ENCODE measurements at regions not wholly inside any gene's neighbourhood (a gene's known extent, or its start where the extent isn't known, plus 50 kb on each side); places are given as distances from the start of the nearest gene placed in this dataset.
"Not testable (repeated sequence)": the region's sequence is repeated elsewhere in the genome, so short reads cannot be mapped to it uniquely, and the experiment has no call there.

- Histone ChIP-seq H3K9ac (ENCODE audit: insufficient read depth, low read length, poor library complexity, severe bottlenecking) (no peak overlapping the region), H3K4me2 (replicated peaks; ENCODE audit: extremely low read depth, low read length, poor library complexity, severe bottlenecking) (no peak overlapping the region), H2AFZ (ENCODE audit: insufficient read depth, low read depth, low read length, poor library complexity, severe bottlenecking) (no peak overlapping the region), H4K20me1 (ENCODE audit: insufficient read depth, low read length) (no peaks in the 10 kb centered on the region), H3K4me1 (ENCODE audit: control insufficient read depth in 1 of 2, insufficient read depth in 2 of 2, low read length in 2 of 2) (no peaks in the 10 kb centered on the region), H3K27ac (ENCODE audit: low read depth in 1 of 2, low read length in 2 of 2) (no peak overlapping the region), H3K4me3 (replicated peaks in 1 of 3; ENCODE audit: low read depth in 2 of 3, low read length in 3 of 3) (no peak overlapping the region), H3K36me3 (replicated peaks in 1 of 2; ENCODE audit: control insufficient read depth in 1 of 2, insufficient read depth in 2 of 2, low read length in 2 of 2) (no peaks in the 10 kb centered on the region), H3K79me2 (ENCODE audit: insufficient read depth, low read length) (no peaks in the 10 kb centered on the region), H3K27me3 (ENCODE audit: control insufficient read depth in 2 of 2, insufficient read depth in 2 of 2, low read length in 2 of 2) (no peaks in the 10 kb centered on the region), H3K9me3 (replicated peaks in 1 of 2; ENCODE audit: control insufficient read depth in 1 of 2, insufficient read depth in 1 of 2, low read length in 2 of 2) (peaks cover 6 to 8% of the 10 kb centered on the region in 2 donors)
- DNase-seq = no peak
- H3K9me3 Mint-ChIP-seq = peaks cover 8 to 17% (median 16%) of the 10 kb centered on the region in 7 donors
- H3K27me3 Mint-ChIP-seq (ENCODE audit: low read depth in 3 of 3) = peaks cover 0 to 2% (median 2%) of the 10 kb centered on the region in 3 donors
- intact Hi-C loops (cut with micrococcal nuclease) = no loop called here
- H3K4me1 Mint-ChIP-seq = no peaks in the 10 kb centered on the region
- TF ChIP-seq CTCF (IDR thresholded peaks at IDR 0.05) = no peak
- WGBS (ENCODE audit: insufficient coverage) = no CpG with 5 or more reads among the region's 4 CpGs
- H3K36me3 Mint-ChIP-seq = peaks cover 4 to 7% of the 10 kb centered on the region in 2 donors
- no peak overlapping the region for H3K4me3 Mint-ChIP-seq
- no peak overlapping the region for H3K27ac Mint-ChIP-seq
These were observed 244.4 kb upstream of the FOXN3 start for GRCh38 chr14:89661392-89661791.

- H3K27ac Mint-ChIP-seq; H2AFZ ChIP-seq (ENCODE audit: insufficient read depth, low read depth, low read length, poor library complexity, severe bottlenecking); H3K9ac ChIP-seq (ENCODE audit: insufficient read depth, low read length, poor library complexity, severe bottlenecking); H3K4me1 Mint-ChIP-seq; H3K27me3 ChIP-seq (ENCODE audit: control insufficient read depth in 2 of 2, insufficient read depth in 2 of 2, low read length in 2 of 2); H3K4me3 Mint-ChIP-seq; H3K79me2 ChIP-seq (ENCODE audit: insufficient read depth, low read length); H3K27ac ChIP-seq (ENCODE audit: low read depth in 1 of 2, low read length in 2 of 2); intact Hi-C loops (cut with micrococcal nuclease); H3K4me1 ChIP-seq (ENCODE audit: control insufficient read depth in 1 of 2, insufficient read depth in 2 of 2, low read length in 2 of 2); H3K36me3 ChIP-seq (replicated peaks in 1 of 2; ENCODE audit: control insufficient read depth in 1 of 2, insufficient read depth in 2 of 2, low read length in 2 of 2); H3K36me3 Mint-ChIP-seq; H3K27me3 Mint-ChIP-seq (ENCODE audit: low read depth in 3 of 3); H3K4me3 ChIP-seq (replicated peaks in 1 of 3; ENCODE audit: low read depth in 2 of 3, low read length in 3 of 3); H3K4me2 ChIP-seq (replicated peaks; ENCODE audit: extremely low read depth, low read length, poor library complexity, severe bottlenecking); DNase-seq; H4K20me1 ChIP-seq (ENCODE audit: insufficient read depth, low read length): not testable (repeated sequence)
- H3K9me3 ChIP-seq (replicated peaks in 1 of 2; ENCODE audit: control insufficient read depth in 1 of 2, insufficient read depth in 1 of 2, low read length in 2 of 2) = peaks cover 6 to 12% of the 10 kb centered on the region in 2 donors
- no CpG with 5 or more reads among the region's 6 CpGs for WGBS (ENCODE audit: insufficient coverage)
- H3K9me3 Mint-ChIP-seq = peaks cover 2 to 18% (median 12%) of the 10 kb centered on the region in 7 donors
These were observed 243.7 kb upstream of the FOXN3 start for GRCh38 chr14:89660625-89661233.
